ENCODE measurements at regions not wholly inside any gene's neighbourhood (a gene's known extent, or its start where the extent isn't known, plus 50 kb on each side); places are given as distances from the start of the nearest gene placed in this dataset.
"Not testable (repeated sequence)": the region's sequence is repeated elsewhere in the genome, so short reads cannot be mapped to it uniquely, and the experiment has no call there.

DNA sequence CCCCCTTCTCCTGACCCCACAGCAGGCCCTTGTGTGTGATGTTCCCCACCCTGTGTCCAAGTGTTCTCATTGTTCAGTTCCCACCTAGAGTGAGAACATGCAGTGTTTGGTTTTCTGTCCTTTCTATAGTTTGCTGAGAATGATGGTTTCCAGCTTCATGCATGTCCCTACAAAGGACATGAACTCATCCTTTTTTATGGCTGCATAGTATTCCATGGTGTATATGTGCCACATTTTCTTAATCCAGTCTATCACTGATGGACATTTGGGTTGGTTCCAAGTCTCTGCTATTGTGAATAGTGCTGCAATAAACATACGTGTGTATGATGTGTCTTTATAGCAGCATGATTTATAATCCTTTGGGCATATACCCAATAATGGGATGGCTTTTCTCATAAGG is 234.2 kb downstream of the NR2F1-AS1 start:
- TF ChIP-seq, protein P1, sequence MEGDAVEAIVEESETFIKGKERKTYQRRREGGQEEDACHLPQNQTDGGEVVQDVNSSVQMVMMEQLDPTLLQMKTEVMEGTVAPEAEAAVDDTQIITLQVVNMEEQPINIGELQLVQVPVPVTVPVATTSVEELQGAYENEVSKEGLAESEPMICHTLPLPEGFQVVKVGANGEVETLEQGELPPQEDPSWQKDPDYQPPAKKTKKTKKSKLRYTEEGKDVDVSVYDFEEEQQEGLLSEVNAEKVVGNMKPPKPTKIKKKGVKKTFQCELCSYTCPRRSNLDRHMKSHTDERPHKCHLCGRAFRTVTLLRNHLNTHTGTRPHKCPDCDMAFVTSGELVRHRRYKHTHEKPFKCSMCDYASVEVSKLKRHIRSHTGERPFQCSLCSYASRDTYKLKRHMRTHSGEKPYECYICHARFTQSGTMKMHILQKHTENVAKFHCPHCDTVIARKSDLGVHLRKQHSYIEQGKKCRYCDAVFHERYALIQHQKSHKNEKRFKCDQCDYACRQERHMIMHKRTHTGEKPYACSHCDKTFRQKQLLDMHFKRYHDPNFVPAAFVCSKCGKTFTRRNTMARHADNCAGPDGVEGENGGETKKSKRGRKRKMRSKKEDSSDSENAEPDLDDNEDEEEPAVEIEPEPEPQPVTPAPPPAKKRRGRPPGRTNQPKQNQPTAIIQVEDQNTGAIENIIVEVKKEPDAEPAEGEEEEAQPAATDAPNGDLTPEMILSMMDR (IDR thresholded peaks at IDR 0.05; ENCODE audit: low read depth, low read length) = not testable (repeated sequence)
- not testable (repeated sequence) for TF ChIP-seq EZH2phosphoT487 (IDR thresholded peaks at IDR 0.05; ENCODE audit: low read depth)

Data from OCI-LY3 (cell line).